Activated CD4-positive, CD25-positive, alpha-beta regulatory T cell treated with anti-CD3 and anti-CD28 coated beads, Interleukin-2, amount 50 U/mL, for 24 hours (primary cell): ENCODE measurements at regions not wholly inside any gene's neighbourhood (a gene's known extent, or its start where the extent isn't known, plus 50 kb on each side); places are given as distances from the start of the nearest gene placed in this dataset.
"Not testable (repeated sequence)": the region's sequence is repeated elsewhere in the genome, so short reads cannot be mapped to it uniquely, and the experiment has no call there.

Experiments
- ATAC-seq, 2 donors: fragments of 150-1000 bp; cut with Tn5 transposase; one replicate each; pipeline ENCODE4 v1.10.0; 2021; ENCODE audit warnings: mild to moderate bottlenecking in 1 of 2, moderate library complexity in 1 of 2

GRCh38 chrX:74251006-74251930 is 52.7 kb upstream of the ZCCHC13 start:
- no peak for ATAC-seq

DNA sequence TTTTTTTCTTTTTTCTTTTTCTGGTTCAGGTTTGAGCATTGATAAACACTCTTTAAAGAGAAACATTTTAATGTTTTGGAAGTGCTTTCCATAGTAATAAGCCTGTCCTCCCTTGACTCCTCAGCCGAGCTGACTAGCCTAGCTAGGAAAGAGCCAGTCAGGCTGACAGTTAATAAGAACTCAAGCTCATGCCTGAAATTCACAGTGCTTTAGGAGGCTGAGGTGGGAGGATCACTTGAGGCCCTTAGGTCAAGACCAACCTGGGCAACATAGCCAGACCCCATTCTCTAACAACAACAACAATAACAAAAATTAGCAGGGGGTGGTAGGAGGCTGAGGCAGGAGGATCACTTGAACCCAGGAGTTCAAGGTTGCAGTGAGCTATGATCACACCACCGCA is 53.4 kb upstream of the ZCCHC13 start:
- no peak for ATAC-seq

- ATAC-seq = no peak
These were observed 54.0 kb upstream of the ZCCHC13 start for GRCh38 chrX:74249963-74250362.

- ATAC-seq = no peak
These were observed 55.1 kb upstream of the ZCCHC13 start for GRCh38 chrX:74248889-74249288.

GRCh38 chrX:74246524-74246923 is 57.5 kb upstream of the ZCCHC13 start:
- no peak for ATAC-seq

DNA sequence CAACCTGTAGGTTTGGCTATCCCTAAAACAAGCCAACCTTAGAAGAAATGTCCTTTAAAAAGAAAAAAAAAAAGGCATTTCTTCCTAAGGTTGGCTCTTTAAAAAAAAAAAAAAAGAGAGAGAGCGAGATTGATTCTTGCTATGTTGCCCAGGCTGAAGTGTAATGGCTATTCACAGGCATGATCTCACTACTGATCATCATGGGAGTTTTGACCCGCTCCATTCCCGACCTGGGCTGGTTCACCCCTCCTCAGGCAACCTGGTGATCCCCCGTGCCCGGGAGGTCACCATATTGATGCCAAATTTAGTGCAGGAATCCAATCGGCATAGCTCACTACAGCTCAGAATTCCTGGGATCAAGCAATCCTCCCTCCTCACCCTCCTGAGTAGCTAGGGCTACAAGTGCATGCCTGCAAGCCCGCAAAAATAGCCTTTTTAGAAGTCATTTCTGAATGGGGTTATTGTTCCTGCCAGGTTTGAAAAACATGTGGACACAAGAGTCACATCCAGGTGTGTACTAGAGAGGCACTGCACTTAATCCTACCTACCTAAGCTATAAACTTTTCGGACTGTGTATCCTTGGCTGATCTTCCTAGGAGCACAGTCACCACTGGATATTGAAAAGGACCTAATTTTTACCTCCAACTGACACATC is 61.4 kb upstream of the ZCCHC13 start:
- no peak for ATAC-seq

GRCh38 chrX:74242050-74242449 is 61.9 kb upstream of the ZCCHC13 start:
- no peak for ATAC-seq

DNA sequence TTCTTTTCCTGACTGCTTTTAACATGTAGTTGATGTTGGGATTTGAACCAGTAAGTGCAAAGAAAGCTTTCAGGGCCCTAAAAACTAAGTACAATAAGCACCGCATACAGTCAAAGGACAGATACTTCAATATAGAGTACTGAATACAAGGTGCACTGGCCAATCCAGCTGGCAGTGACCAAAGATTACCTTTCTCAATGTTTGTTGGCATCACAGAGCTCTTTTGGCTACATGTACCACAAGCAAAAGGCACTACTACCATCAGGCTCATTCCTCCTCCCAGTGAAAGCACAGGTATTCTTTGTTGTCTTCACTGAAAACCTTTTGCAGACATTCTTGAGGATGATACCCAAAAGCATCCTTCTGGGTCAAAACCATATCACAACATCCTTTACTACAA is 65.2 kb upstream of the ZCCHC13 start:
- no peak for ATAC-seq

- ATAC-seq = no peak
These were observed 69.2 kb upstream of the ZCCHC13 start for GRCh38 chrX:74234818-74235217.

GRCh38 chrX:74232859-74233258 is 71.1 kb upstream of the ZCCHC13 start:
- no peak for ATAC-seq

- ATAC-seq = no peak
These were observed 72.4 kb upstream of the ZCCHC13 start for GRCh38 chrX:74231625-74232024.

GRCh38 chrX:74230094-74230493 is 73.9 kb upstream of the ZCCHC13 start:
- ATAC-seq = no peak

- no peak for ATAC-seq
These were observed 78.9 kb upstream of the ZCCHC13 start for GRCh38 chrX:74225111-74225510.

DNA sequence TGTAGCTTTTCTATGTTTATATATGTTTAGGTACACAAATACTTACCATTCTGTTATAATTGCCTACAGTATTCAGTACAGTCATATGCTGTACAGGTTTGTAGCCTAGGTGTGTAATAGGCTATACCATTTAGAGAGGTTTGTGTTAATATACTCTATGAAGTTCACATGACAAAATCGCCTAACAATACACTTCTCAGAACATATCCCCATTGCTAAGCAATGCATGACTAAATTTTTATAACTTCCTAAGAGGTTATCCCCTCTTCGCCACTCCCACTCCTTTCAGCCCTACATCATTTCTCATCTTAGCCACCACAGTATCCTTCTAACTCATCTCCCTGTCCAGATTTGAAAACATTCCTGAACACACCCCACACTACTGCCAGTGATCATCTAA is 83.7 kb upstream of the ZCCHC13 start:
- no peak for ATAC-seq

GRCh38 chrX:74218895-74219294 is 85.1 kb upstream of the ZCCHC13 start:
- peak in 1 of 2 donors; percentile 67 for ATAC-seq

- ATAC-seq = no peak
These were observed 87.6 kb upstream of the ZCCHC13 start for GRCh38 chrX:74216421-74216820.

GRCh38 chrX:74211911-74212310 is 92.1 kb upstream of the ZCCHC13 start:
- no peak for ATAC-seq

DNA sequence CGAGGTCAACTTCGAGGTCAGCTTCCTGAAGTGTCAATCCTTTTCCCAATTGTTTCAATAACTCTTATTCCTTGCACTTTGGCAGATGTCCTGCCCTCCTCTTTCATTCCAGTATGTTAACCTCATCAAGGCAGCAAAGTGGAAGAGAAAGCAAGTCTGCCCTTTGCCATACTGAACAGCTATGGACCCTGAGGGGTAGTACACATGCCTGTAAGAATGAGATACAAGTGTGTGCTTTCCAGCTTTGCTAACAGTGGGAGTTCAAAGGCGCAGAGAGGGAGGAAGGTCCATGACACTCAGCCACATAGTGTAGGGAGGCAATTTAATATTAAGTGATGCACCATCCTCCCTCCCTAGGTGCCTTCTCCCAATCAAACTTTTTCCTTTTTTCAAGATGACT is 96.4 kb upstream of the ZCCHC13 start:
- ATAC-seq = no peak

DNA sequence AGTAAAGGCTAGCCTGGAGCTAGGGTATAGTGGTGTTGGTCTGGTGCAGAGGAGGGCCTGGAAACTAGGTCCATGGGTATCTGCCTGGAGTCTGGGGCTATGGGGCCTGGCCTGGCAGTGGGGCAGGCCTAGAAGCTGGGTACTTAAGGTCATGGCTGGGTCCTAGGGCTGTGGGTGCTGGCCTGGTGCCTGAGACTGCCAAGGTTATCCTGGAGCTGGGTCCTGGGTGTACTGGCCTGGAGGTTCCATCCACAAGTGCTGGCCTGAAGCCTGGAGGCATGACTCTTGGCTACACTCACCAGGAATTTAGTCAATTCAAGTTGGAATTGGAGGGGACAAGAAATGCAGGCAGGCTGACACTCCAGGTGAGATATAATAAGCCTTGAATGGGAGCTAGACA is 108.4 kb upstream of the ZCCHC13 start:
- no peak for ATAC-seq

GRCh38 chrX:74195120-74195519 is 108.9 kb upstream of the ZCCHC13 start:
- ATAC-seq = no peak

- ATAC-seq = no peak
These were observed 116.8 kb upstream of the ZCCHC13 start for GRCh38 chrX:74187211-74187610.

DNA sequence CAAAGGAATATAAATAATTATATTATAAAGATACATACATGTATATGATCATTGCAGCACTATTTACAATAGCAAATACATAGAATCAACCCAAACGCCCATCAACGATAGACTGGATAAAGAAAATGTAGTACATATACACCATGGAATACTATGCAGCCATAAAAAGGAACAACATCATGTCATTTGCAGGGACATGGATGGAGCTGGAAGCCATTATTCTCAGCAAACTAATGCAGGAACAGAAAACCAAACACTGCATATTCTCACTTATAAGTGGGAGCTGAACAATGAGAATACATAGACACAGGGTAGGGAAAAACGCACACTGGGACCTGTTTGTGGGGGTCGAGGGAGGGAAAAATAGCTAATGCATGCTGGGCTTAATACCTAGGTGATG is 120.9 kb upstream of the ZCCHC13 start:
- ATAC-seq = not testable (repeated sequence)

GRCh38 chrX:74181976-74182375 is 122.0 kb upstream of the ZCCHC13 start:
- ATAC-seq = not testable (repeated sequence)

DNA sequence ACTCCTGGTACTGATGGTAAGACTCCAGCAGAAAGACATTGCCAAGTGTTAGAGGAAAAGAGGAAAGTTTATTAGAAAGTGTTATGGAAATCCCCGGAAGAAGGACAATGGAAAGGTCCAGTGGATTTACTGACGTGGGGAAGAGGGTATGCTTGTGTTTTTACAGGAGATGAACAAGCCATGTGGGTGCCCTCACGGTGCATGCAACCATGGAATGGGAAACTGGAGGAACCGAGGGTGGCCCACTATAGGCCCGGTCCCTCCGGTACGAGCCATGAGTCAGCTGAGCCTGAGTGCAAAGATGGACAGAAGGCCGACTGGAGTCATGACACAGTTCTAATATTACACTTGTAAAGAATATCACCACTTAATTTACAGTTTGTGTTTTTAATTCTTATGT is 123.3 kb upstream of the ZCCHC13 start:
- ATAC-seq = no peak
